HL-60 (cell line): ENCODE measurements at regions not wholly inside any gene's neighbourhood (a gene's known extent, or its start where the extent isn't known, plus 50 kb on each side); places are given as distances from the start of the nearest gene placed in this dataset.

Experiments used
- DNase-seq, 2 experiments: peaks; one replicate each; pipeline ENCODE4 v3.0.0-alpha.2; 2010 to 2020; ENCODE audit warnings: low read depth in 1 of 2, low spot score in 1 of 2
- H3K27ac ChIP-seq: fragments of 250-450 bp; sonication (Bioruptor Pico); replicated peaks from 2 replicates; pipeline ENCODE4 v1.5.1; 2020; ENCODE audit warnings: mild to moderate bottlenecking, moderate library complexity
- H3K27me3 ChIP-seq: fragments of 250-450 bp; sonication (Bioruptor Pico); 2 replicates; pipeline ENCODE4 v1.5.1; 2021; ENCODE audit warnings: mild to moderate bottlenecking, moderate library complexity; ENCODE audit not compliant: insufficient read depth, poor library complexity, severe bottlenecking
- H3K4me3 ChIP-seq: replicated peaks from 2 replicates; pipeline ENCODE4 v1.5.1; 2011; ENCODE audit warnings: mild to moderate bottlenecking, control low read depth, low read length; ENCODE audit not compliant: insufficient read depth
- CTCF ChIP-seq: IDR thresholded peaks from one replicate; pipeline ENCODE4 v1.5.1; 2011; ENCODE audit warnings: low read length, control low read depth, inconsistent platforms; ENCODE audit not compliant: insufficient read depth
- GABPA ChIP-seq: IDR thresholded peaks from 2 replicates; pipeline ENCODE4 v1.6.1; 2012; ENCODE audit warnings: low read depth
- POLR2AphosphoS5 ChIP-seq: IDR thresholded peaks from 2 replicates; pipeline ENCODE4 v1.6.1; 2012; ENCODE audit warnings: low read depth
- REST ChIP-seq: IDR thresholded peaks from 2 replicates; pipeline ENCODE4 v1.6.1; 2012; ENCODE audit warnings: low read depth; ENCODE audit not compliant: insufficient replicate concordance
- SPI1 ChIP-seq: IDR thresholded peaks from 2 replicates; pipeline ENCODE4 v1.6.1; 2012; ENCODE audit warnings: low read depth, mild to moderate bottlenecking, borderline replicate concordance

- Histone ChIP-seq H3K27me3 (no peaks in the 10 kb centered on the region), H3K4me3 (no peak overlapping the region), H3K27ac (no peak overlapping the region)
- TF ChIP-seq SPI1, result no peak
- no peak for TF ChIP-seq POLR2AphosphoS5
- no peak for TF ChIP-seq REST
- no peak for TF ChIP-seq GABPA
- TF ChIP-seq CTCF, result no peak
- no peak for DNase-seq
Observed at GRCh38 chr21:16767201-16767600, 745.6 kb upstream of the CXADR start.

GRCh38 chr21:16768096-16768495, 744.7 kb upstream of the CXADR start:
- DNase-seq, result no peak
- no peak overlapping the region for H3K27ac ChIP-seq
- H3K4me3 ChIP-seq, result no peak overlapping the region
- no peaks in the 10 kb centered on the region for H3K27me3 ChIP-seq
- TF ChIP-seq GABPA (no peak), SPI1 (no peak), REST (no peak), POLR2AphosphoS5 (no peak), CTCF (no peak)

- no peak for DNase-seq
- no peak overlapping the region for H3K4me3 ChIP-seq
- no peak for TF ChIP-seq GABPA
- H3K27ac ChIP-seq, result no peak overlapping the region
- no peaks in the 10 kb centered on the region for H3K27me3 ChIP-seq
Observed at GRCh38 chr21:16770266-16770665, 742.6 kb upstream of the CXADR start.

GRCh38 chr21:16773206-16773605, 739.6 kb upstream of the CXADR start:
- TF ChIP-seq REST (no peak), POLR2AphosphoS5 (no peak), SPI1 (no peak), CTCF (no peak), GABPA (no peak)
- Histone ChIP-seq H3K4me3 (no peak overlapping the region), H3K27ac (no peak overlapping the region), H3K27me3 (no peaks in the 10 kb centered on the region)
- no peak for DNase-seq
